CMK (cell line): ENCODE measurements at regions not wholly inside any gene's neighbourhood (a gene's known extent, or its start where the extent isn't known, plus 50 kb on each side); places are given as distances from the start of the nearest gene placed in this dataset.

Experiments used
- DNase-seq: peaks from one replicate; pipeline ENCODE4 v3.0.0-alpha.2; 2010; ENCODE audit warnings: low read depth

DNA sequence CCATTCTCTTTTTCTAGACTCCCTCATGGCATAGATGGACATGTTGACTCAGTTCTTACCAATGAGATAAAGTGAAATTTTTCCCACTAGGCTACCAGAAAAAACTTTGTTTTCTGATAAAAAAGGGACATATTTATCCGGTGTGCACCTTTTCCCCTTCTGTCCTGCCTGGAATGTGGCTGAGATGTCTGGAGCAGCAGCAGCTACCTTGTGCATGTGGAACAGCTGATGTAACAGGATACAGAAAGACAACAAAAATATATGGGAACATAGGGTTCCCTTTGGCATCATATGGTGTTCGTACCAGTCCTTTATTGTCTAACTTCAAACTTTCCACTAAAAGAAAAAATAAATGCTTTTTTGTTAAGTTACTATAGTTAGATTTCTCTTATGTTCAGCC is 460.2 kb upstream of the HS6ST1 start:
- no peak for DNase-seq

DNA sequence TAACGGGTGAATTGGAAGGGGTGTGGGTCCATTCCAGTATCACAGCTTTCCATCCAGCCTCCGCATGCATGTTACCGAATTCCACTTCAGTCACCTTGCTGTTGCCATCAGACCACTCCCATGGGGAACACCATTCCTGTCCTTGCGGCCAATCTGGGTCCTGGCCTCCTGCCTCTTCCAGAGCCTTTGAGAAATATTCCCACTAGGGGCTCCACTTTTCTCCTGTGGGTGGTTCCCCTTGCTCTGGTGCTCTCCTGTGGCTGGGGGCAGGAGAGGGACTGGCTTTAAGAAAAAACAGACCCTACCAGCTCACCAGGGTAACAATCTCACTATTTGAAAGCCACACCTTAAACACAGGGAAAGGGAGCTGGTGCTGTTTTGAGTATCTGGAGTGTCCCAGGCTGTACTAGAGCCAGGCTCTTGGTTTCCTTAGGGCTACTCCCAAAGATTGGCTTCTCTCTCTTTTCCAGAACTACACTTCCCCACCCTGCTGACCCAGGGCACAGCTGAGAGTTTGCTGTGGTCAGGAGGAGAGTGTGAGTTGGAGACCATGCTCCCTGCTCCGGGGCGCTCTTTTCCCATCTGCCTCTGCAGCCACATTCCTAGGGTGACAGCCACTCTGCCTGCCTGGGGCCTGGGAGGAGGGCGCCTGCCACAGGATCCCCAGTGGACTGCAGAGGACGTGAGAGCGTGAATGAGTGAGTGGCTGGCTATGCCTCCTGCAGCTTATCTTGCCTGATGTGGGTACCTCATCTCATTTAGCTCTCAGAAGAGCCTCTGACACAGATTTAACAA is 460.8 kb upstream of the HS6ST1 start:
- no peak for DNase-seq

DNA sequence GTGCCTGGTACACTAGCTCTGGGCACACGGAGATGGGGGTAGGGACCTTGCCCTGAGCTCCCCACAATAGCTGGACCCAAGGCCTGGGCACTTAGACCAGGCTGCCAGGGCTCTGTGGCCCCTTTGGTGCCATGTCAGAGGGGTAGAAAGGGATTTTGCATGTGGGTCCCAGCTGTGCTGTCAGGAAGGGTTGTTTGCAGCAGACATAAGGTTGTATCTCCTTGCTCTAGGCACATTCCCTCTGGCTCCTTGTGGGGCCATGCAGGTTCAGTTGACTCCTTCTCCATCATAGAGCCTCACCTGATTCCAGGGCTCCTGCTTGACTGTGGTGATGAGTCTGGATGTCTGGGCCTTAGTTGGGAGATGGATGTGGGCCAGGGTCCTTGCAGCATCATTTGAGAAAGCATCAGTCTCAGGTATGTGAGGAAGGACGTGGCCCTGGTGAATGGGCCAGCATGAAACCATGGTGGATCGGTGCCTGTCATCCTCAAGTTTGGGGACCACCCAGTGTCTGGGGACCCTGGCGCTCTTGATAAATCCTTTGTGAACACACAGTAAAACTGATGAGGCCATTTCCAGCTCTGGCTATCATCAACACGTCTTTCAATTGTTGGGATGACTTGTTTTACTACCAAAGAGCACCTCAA is 461.9 kb upstream of the HS6ST1 start:
- DNase-seq, result no peak

DNA sequence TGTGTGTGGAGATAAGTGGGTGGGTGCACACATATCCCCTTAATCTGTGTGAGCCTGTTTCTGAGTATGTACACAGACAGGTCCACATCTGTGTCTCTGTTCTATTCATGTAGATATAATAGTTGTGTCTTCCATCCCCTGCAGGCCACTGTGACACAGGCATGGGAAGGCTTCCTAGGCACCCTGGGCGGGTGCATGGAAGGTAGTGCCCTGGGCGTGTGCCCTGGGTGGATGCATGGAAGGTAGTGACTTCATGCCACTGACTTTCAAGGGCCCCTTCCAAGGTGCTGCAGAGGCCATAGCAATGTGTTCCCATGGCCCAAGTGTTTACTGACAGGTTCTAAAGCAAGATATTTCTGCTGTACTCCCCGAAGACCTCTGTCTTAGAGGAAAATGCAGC is 462.5 kb upstream of the HS6ST1 start:
- no peak for DNase-seq

DNA sequence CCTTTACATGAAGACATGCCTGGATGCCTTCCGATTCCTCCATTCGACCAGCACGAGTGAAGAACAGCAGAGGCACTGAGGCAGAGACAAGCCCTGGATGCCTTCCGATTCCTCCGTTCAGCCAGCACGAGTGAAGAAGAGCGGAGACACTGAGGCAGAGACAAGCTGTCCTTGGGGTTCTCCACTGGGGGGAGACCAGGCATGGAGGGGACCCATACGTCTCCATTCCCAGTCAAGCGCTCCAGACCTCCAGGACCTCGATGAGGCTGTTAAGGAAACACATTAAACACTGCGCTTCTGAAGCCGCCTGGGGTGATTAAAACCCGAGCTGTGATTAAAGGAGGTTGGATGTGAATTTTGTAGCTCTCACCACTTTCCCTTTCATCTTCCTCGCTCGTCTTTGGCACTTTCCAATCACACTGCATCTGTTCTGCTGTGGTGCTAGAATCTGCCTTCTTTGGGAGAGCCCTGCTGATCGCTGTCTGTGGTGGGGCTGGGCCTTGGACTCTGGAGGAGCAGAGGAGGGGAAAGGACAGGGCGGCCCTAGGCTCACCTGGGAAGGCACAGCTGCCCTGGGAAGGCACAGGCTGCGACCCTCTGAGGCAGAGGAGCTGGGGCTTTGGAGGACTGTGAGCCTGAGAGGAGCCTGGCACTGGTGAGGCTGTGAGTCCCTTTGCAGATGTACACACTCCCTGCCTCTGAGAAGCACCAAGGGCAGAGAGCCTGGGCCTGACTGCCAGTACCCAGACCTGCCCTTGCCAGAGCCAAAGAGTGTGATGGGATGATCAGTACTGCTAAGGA is 463.1 kb upstream of the HS6ST1 start:
- no peak for DNase-seq

DNA sequence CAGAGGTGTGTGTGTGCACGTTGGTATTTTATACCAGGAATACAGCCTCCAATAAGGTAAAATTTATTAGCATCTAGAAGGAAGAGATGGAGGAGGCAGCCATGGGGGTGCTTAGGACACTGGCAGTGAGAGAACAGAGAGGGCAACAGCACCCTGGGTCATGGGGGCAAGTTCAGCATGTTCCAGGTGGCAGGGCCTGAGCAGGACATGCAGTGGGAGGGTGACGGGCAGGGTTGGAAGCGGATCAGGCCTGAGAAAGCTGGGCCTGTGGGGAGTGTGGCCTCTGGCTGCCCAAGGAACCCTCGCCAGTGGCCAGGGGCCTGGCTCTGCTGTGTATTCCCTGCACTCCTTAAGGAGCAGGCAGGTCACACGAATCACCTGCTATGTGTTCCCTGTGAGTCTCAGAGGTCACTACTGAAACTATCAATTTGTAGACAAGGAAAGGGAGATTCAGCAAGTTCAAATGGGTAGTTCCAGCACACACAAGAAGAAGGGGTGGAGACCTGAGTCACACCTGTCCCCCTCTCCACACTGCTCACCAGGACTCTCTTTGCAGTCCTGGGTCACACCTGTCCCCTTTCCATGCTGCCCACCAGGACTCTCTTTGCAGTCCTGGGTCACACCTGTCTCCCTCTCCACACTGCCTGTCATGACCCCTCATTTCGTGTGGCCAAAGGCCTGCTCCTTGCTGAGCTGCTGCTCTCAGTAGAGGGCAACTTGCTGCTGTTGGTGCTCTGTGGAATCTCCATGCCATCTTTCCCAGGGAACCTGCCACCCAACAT is 463.9 kb upstream of the HS6ST1 start:
- no peak for DNase-seq

DNA sequence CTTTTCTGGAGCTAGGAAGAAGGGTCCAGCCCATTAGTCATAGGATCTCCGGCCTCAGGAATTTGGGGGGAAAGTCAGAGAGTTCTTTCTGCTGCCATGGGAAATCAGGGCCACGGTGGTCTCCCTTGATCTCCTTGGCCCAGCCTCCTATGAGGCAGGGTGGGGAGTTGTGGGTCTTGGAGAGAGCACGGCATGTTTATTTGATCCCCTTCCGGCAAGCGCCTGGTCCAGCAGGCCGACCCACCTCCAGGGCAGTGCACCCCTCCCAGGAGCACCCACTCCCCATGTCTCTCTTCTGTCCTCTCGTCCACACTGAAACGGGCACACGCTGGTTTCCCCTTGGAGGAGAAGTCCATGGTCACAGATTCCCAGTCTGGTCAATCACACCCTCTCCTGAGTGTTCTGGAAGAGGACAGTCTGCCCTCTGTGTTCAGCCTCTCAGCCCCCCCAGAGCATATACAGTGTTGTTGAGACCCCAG is 464.6 kb upstream of the HS6ST1 start:
- DNase-seq, result no peak

DNA sequence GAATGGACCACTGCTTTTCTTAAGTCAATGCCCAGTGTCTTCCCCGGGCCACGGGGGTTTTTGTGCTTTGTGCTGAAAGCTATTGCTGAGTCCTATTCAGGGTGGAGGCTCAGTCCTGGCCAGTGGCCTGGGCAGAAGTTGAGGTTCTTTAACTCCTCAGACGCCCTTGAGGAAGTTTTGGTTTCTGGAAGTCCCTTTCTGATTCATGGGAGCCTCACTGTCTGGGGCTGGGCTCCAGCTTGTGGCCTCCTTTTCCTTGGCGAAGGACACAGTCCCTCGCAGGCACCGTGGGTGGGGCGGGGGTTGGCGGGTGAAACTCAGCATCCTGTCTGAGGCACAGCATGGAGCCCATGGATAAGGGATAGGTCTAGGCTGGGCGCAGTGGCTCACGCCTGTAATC is 465.2 kb upstream of the HS6ST1 start:
- DNase-seq, result no peak

DNA sequence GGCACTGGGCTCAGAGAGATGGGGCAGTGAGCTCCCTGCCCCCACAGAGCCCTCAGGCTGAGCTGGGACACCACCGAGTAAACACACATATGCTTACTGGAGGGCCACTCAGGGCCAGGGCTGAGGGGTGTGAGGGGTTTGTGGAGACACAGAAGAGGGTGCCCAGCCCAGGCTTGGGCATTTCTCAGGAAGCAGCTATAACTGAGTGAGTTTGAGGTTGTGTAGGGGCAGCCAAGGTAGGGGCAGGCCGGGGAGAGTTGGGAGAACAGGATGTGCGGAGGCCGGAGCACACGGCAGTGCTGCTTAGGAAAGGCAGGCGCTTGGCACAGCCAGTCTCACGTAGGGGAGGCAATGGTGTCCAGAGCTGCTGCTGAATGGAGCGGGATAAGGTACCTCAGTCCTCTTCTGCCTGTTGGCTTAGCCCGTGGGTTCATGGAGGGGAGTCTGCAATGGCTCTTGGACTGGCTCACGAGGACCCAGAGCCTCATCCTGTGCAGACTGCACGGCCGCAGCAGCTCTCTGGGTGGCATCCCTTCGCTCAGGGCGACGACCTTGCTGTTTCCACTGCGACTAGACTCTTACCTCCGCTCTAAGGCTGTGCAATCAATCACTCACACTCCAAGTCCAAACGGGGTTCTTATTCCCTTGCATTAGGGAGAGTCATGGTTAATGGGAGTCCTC is 466.1 kb upstream of the HS6ST1 start:
- DNase-seq, result no peak

DNA sequence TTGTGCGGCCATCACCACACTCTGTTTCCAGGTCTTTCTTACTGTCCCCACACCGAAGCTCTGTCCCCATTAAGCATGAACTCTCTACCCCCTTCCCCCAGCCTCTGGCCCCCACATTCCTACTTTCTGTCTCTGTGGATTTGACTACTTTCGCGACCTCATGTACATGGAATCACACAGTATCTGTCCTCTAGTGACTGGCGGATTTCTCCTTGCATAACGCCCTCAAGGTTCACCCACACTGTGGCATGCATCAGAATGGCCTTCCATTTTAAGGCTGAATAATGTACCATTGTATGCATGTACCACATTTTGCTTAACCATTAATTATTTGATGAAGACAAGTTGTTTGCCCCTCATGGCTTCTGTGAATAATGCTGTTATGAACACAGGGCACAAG is 467.6 kb upstream of the HS6ST1 start:
- no peak for DNase-seq

DNA sequence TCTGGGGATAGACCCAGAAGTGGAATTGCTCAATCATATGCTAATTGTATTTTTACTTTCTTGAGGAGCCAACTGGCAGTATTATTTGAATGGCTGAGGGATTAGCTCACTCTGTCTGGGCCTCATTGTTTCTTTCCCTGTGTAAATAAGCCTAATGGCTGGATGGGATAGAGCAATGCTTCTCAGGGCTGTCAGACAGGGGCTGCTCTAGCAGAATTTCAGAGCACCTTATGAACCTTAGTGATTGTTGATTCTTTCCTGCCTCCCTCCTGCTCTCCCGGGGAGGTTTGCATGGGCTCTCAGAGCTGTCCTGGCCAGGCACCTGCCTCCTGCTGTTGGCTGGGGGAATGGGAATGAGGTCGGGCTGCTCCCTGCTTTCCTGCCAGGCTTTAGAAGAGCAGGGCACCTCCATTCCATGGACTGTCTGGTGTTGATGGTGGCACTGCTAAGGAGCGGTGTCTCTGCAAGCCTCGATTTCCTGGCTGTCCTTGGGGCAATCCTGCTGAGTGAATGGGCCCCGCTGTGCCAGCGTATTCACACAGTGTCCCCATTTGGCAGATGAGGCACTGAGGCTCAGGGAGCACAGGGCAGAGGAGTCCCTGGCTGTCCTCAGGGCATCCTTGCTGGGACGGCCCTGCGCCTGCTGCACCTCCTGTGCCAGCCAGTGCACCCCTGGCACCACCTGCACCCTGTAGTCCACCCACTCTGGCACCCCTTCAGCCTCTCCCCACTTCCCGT is 468.2 kb upstream of the HS6ST1 start:
- no peak for DNase-seq

DNA sequence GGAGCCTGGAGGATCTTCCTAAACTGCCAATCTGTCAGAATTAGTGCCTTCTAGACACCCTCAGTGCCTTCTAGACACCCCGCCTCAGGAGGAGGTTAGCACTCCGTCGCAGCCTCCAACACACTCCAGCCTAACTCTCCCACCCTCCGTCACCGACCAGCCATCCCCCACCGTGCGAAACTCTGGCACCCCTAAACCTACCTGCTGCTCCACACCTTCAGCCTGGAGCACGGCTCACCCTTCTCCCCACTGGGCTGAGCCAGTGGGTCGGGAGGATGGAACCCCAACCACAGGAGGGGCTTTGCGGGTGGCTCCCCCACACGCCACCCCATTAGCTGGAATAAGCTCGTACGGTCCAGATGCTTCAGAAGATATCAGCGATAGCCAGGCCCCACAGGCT is 468.9 kb upstream of the HS6ST1 start:
- DNase-seq, result no peak

DNA sequence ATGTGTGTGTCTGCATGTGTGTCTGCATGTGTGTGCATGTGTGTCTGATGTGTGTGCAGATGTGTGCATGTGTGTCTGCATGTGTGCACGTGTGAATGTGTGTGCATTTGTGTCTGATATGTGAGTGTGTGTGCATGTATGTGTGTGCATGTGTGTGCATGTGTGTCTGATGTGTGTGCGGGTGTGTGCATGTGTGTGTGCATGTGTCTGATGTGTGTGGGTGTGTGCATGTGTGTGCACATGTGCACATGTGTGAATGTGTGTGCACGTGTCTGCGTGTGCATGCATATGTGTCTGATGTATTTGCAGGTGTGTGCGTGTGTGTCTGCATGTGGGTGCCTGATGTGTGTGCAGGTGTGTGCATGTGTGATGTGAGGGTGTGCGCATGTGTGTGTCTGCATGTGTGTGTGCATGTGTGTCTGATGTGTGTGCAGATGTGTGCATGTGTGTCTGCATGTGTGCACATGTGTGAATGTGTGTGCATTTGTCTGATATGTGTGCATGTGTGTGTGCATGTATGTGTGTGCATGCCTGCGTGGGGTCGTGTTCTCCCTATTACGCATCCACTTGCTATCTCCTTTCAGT is 470.1 kb upstream of the HS6ST1 start:
- no peak for DNase-seq

DNA sequence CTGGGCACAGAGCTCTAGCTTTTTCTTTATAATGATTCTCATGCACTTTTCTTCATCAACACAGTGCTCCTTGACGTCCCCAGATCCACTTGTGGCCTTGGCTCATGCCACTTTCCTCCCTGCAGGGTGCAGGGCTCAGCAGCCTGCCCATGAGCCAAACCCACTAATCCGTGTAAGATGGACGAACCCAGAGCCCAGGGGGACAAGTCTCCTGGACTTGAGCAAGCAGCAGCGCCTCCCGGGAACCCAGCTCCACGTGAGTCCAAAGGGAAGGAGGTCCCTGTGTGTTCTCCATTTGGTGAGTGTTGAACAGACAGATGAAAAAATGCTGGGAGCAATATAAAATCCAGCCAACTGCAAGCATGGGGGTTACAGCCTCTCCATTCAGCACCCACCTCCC is 470.6 kb upstream of the HS6ST1 start:
- DNase-seq, result no peak

DNA sequence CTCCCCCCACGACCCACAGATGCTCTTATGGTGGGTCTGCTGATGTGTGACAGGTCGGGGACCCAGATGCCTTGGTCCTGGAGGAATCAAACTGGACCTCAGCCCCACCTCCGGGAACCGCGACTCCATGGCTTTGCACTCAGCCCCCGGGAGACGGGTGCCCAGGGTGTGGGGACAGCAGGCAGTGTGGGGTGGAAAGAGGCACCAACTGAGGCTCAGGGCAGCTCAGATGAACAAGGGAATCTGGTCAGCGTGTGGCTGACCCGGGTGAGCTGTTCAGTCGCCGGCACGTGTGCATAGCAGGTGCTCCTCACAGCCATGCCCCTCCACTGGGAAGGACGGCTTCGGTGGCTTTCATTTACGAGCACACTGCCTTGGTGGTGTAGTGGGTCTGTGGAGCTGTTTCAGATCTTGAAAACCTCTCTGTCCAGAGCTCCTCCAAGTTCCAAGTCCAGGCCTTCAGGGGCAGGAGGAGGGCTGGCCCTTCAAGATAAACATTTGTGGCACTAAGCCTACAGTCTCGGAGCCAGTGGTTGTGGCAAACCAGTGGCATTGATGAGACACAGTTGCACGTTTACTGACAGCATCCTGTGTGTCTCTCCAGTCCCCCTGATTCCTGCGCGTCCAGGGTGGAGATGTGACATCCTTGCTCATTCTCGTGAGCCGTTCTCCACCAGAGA is 471.2 kb upstream of the HS6ST1 start:
- no peak for DNase-seq

DNA sequence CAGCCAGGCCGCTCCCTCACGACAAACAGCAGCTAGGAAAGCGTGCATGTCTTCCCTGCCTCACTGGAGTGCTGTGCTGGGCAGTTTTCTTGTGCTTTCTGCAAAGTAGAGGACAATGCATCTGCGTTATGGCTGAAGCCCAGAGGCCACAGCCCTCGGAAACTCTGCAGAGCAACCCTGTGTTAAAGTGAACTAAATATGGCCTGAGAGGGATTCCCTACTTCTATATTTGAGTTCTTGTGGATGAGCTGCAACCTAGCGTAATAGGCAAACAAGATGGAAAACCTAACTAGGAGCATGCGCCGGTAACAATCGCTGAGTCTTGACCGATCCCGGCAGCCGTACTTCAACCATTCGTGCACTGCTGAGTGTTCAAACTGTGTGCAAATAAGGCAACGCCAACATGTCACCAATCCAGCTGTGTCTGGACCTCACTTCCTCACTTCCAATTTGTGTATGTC is 471.9 kb upstream of the HS6ST1 start:
- DNase-seq, result no peak

DNA sequence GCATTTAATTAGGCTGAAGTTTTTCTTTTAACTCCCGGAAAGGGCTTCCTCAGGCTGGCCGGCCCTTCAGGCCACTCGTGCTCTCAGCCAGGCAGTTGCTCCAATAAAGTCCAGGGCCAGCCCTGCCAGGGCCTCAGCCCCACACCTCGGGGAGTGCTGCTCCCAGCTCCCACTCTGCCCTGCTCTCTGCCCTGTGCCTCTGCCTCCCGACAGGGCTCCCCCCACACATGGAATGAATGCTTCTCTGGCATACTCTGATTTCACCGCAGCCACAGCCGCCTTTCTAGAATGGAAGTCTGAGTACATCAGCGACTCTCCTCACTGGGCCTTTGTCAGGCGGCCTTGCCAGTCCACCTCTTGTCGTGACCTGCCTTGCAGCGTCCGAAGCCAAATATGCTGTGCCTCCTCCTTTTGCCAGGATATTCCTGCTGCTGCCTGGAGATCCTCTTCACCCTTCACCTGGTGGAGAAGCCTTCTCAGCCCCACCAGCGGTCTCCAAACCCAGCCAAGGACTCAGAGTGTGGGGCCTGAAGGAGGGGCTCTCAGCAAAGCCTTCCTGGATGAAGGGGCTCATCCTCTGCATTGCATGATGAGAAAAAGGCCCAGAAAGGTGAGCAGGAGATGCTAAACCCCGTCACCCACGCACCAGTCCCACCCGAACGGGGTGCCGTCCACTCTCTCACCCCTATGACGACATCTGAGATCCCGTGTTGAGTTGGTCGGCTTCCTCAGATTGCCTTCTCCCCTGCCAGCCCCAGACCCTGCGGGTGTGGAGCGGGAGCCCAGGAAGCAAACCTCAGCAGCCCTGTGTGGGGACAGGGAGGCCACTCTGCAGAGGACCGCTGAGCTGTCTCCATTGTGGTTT is 472.7 kb upstream of the HS6ST1 start:
- no peak for DNase-seq

DNA sequence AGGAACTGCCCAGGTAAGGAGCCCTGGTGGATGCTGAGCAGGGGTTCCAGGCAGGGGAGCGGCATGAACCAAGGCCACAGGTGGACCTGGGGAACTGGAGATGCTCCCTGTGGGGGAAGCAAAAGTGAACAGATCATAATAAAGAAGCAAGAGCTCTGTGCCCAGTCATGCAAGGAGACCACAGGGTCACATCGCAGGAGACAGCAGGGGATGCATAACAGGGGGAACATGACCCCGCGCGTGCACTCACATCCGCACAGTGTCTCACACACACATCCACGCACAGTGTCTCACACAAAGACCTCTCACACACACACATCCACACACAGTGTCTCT is 473.3 kb upstream of the HS6ST1 start:
- no peak for DNase-seq

DNA sequence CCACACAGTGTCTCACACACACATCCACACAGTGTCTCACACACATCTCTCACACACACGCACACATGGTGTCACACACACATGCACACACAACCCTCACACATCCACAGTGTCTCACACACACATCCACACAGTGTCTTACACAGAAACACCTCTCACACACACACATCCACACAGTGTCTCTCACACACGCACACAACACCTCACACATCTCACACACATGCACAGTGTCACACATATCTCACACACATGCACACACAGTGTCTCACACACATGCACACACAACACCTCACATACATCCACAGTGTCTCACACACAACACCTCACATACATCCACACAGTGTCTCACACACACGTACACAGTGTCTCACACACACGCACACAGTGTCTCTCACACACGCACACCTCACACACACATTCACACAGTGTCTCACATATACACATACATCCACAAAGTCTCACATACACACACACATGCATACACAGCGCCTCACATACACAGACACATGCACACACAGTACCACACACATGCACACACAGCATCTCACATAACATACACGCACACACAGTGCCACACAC is 473.9 kb upstream of the HS6ST1 start:
- no peak for DNase-seq
